Tongue (tissue), 1 donor: ENCODE measurements at regions not wholly inside any gene's neighbourhood (a gene's known extent, or its start where the extent isn't known, plus 50 kb on each side); places are given as distances from the start of the nearest gene placed in this dataset.
A peak's percentile ranks its signal among the peaks of the same experiment; 100 is the strongest.
"Not testable (repeated sequence)": the region's sequence is repeated elsewhere in the genome, so short reads cannot be mapped to it uniquely, and the experiment has no call there.

Experiments used
- DNase-seq: peaks from one replicate; pipeline ENCODE4 v3.0.0-alpha.2; 2015

DNA sequence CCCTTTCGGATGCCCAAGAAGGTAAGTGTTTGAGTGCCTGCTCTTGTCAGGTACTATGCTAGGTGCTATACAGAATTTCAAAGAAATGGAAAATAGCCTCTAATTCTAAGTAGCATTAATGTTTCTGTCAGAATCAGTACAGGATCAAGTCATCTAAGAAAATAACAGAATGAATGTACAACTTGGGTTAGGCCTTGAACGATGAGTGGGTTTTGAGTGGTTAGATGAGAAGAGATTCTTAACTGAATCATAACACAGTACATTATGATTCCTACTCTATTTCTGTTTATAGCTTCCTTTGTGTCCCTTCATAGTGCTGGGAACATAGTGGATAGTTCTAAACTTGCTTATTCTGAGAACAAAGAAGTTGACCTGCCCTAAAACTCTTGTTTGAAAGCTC lies 253.9 kb downstream of the GLUD2 start:
- DNase-seq, result no peak

DNA sequence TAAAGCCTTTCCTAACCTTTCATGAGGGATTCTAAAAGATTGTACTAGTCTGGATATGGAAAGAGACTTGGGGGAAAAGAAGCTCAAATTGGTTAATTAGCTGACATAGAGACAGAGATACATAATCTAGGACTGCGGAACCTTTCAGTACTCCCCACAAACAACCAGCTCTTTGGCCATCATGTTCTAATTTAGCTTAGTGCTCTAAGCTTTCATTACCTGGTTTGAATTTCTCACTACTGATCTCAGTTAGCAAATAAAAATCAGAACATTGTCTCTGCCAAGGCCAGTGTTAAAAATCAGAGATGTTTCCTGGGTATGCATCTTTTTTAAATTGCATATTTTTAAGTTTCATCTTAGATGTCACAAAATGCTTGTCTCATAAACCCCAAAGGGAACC lies 254.4 kb downstream of the GLUD2 start:
- no peak for DNase-seq

DNA sequence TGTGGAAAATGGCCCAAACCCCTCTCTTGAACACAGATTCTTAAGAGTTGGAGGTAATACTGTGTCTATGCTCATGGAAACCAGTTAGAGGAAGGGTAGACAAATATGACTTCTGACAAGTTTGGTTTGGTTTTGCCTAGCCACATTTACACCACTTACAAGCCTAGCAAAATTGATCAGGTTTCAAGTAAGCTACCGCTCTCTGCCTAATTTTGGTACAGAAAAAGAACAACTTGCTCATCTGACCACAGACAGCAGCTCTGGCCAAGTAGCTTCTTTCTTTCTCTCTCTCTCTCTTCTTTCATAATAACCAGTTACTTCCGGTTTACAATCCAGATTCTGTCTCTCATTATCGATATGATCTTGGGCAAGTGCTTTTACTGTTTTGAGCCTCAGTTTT lies 260.0 kb downstream of the GLUD2 start:
- no peak for DNase-seq

DNA sequence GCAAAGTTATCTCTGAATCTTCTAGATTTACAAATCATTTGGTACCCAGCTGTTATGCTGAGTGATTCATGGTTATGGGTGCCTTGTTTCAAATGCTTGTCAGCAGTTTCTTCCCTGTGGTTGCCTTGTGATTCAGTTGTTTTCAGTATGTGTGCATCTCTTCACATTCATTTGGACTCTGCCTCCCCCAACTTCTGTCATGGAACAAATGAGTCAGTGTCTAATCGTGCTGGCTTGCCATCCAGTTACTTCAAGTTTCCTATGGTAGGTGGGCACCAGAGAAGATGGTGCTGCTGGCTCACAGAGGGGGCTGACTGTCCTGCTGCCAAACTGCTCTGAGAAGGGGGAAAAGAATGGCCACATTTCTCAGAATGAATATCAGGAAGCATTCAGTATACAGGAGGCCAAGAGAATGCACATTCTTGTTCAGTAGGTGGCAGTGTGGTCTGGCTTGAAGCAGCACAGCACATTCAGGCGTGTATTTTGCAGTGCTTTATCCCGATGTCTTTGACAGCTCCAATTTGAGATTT lies 260.9 kb downstream of the GLUD2 start:
- DNase-seq, result peak; percentile 49

DNA sequence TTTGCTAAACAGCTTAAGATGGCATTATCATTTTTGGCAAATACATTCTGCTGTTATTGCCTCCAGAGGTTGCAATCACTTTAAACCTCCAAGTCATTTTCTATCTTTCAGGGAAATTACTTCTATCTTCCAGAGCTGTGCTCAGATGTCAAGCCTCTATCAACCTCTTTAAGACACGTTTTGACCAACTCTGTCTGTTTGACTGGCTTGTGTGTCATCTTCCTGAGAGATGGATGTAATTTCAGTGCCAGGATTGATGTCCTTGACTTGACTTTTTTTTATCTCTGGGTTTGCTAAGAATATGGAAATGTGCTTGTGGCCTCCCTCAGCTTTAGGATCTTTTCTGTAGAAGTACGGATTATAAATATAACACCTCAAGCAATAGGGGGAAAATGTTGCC lies 263.4 kb downstream of the GLUD2 start:
- DNase-seq, result no peak

DNA sequence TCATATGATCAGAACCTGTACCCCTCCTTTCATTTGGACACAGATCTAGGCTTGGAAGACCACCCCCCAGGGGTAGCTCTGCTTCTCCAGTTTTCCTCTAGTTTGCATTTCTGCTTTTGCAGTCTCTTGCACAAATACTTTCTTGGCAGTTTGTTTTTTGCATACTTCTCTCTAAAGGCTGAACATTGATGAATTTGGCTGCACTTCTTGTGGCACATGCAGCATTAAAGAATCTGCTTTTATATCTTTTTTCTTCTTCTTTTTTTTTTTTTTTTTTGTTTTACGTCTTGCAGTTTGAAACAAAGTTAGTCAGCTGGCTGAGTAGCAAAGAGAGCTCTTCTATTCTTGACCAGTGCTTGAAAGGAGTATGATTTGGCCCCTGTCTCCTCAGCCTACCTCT lies 273.0 kb downstream of the GLUD2 start:
- no peak for DNase-seq

DNA sequence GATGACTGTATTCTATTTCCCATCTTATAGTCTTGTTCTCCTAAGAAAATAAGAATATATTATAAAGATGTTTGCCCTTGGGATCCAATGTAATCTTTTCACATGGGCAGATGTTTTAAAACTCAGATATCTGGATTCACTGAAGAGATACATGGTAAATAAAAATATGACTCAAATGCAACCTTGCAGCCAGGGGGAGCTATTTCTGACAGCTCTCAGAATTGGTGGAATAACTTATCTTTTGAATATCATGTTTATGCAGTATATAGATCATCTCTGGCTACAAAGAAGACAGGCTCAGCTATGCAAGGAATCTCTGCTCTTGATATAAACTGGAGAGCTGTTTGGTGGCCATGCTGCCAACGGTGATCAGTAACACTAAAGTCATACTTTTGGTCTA lies 274.7 kb downstream of the GLUD2 start:
- DNase-seq, result no peak

DNA sequence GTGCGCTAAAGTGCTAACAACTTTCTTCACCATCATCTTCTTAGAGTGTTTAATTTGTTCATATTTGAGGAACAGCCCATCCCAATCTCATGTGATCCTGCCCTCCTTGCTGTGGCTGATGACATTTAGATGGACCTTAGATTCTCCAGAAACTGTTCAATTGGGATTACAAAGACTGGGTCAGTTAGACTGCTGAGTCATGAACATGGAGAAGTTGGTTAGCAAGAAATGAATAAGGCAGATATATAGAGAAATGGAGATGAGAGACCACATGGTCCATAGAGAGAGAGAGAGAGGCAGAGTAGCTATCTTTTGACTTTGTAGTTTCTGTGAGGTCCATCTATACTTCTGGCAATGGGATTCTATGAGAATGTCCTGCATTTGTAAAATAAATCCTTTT lies 275.9 kb downstream of the GLUD2 start:
- no peak for DNase-seq

DNA sequence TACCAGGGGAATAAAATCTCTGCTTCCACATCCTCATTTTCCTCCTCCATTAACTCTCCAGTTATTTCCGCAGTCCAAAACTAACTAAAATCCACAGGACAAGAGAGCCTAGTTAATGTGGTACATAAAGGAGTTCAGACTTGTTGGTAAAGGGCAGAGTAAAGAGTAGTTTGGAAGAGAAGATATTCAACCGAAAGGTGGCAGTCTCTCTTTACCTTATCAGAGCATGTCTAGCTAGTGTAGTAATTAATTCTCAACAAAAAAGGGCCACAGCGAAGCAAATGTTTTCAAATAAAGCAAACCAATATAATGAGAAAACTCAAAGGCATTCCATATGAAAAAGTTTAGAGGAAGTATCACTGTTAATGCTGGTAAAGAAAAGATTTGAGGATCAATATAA lies 286.5 kb downstream of the GLUD2 start:
- DNase-seq, result no peak

DNA sequence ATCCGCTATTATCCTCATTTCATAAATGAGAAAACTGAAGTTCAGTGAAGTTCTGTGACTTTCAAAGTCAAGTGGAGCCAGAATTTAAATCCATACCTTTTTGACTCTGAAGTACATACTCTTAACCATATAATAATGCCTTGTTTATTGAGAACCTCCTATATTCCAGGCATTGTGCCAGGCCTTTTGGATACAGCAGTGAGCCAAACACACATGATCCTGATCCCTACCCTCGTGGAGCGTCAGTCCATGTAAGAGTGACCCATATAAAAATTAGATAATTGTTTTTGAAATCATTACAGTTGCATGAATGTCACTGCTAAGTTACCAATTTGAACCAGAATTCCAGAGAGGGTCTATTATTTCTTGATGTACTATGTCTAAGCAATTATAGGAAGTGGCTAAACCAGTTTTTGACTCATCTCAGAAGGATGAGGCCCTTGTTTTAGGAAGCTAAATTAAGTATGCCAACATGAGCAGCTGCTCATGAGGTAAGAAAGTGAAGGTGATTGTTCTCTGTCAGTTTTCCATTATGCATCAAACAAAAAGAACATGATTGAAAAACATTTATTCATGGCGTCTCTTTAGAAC lies 289.5 kb downstream of the GLUD2 start:
- no peak for DNase-seq

DNA sequence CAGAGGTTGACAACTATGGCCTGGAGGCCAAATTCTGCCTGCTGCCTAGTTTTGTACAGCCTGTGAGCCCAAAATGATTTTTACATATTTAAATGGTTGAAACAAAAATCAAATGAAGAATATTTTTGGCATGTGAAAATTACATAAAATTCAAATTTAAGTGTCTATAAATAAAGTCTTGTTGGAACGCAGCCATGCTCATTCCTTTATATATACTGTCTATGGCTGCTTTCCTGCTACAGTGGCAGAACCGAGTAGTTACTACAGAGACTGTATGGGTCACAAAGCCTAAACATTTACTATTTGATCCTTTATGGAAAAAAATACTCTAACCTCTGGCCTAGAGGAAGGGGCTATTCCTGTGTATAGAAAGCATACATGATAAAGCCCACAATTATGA lies 290.4 kb downstream of the GLUD2 start:
- DNase-seq, result no peak

DNA sequence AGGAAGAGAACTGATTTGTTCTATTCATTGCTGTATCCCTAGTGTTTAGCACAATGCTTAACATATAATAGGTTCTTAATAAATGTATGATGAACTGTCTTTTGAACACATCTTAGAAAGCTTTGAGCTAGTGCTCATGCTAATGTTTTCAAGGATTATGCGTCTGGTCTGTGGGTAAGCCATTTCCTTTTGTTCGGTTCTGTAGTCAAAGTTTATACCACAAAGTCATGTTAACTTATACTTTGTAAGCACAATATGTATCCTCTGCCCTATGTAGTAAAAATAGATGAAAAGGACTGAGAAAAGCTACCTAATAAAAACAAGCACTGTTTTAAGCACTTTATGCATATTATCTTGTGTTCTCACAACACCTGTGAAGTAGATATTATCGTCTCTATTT lies 301.9 kb downstream of the GLUD2 start:
- DNase-seq, result no peak

DNA sequence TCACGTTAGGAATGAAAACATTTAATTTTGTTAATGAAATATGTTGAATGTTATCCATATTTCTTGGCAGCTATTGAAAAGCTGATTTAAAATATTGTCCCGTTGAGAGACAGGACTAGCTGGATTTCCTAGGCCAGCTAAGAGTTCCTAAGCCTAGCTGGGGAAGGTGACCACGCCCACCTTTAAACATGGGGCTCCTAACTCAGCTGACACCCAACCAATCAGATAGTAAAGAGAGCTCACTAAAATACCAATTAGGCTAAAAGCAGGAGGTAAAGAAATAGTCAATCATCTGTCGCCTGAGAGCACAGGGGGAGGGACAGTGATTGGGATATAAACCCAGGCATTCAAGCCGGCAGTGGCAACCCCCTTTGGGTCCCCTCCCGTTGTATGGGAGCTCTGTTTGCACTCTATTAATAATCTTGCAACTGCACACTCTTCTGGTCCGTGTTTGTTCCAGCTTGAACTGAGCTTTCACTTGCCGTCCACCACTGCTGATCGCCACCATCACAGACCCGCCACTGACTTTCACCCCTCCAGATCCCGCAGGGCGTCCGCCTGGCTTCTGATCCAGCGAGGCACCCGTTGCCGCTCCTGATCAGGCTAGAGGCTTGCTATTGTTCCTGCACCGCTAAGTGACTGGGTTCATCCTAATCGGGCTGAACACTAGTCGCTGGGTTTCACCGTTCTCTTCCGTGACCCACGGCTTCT lies 308.9 kb downstream of the GLUD2 start:
- DNase-seq, result no peak

DNA sequence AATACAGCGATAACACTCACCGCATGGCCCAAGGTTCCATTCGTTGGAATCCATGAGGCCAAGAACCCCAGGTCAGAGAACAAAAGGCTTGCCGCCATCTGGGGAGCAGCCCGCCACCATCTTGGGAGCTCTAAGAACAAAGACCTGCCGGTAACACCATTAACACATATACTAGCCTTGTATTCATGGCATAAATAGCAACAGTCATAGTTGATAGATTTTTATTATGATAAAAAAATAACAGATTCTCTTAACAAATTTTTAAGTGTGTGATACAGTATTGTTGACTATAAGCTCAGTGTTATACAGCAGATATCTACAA lies 309.4 kb downstream of the GLUD2 start:
- no peak for DNase-seq

DNA sequence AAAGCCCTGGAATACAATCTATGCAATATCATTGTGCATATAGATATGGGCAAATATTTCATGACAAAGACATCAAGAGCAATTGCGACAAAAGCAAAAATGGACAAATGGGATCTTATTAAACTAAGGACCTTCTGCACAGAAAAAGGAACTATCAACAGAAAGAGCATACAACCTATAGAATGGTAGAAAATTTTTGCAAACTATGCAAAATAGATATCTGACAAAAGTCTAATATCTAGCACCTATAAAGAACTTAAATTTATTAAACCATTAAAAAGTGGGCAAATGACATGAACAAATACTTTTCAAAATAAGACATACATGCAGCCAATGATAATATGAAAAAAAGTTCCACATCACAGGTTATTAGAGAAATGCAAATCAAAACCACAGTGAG lies 312.9 kb downstream of the GLUD2 start:
- no peak for DNase-seq

DNA sequence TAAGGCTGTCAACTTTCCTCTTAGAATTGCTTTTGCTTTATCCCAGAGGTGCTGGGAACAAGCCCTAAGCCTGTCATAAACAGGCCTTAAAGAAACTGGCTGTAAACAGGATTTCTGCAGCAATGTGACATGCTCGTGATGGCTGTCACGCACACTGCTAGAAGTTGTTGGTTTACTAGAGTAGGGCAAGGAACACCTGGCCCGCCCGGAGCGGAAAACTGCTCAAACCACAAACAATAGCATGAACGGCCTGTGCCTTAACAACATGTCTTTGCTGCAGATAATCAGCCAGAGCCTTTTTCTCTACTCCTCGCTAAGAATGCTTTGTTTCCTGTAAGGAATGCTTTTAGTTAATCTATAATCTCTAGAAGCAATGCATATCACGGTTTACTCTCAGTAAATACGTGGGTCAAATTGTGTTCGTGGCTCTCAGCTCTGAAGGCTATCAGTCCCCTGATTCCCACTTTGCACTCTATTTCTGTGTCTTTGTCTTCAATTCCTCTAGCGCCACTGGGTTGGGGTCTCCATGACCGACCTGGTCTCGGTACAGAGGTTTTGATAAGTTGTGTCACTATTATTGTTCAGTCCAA lies 318.3 kb downstream of the GLUD2 start:
- no peak for DNase-seq

DNA sequence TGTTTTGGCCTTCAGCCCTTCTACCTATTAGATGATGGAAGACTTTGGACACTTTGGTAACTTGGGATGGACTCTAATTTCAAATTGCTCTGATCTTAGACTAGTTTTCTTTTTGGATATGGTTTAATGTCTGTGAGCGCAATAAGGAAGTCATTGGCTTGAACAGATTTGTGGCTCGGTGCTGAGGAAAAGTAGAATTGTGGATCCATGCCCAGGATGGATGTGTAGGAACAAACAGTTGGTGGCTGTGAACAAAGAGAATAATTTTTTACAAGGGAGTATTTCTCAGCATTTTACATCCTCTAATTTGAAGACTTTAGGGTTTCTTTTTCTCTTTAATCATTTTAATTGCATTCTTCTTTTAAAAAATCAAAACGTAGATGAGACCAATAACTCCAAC lies 327.1 kb downstream of the GLUD2 start:
- no peak for DNase-seq

DNA sequence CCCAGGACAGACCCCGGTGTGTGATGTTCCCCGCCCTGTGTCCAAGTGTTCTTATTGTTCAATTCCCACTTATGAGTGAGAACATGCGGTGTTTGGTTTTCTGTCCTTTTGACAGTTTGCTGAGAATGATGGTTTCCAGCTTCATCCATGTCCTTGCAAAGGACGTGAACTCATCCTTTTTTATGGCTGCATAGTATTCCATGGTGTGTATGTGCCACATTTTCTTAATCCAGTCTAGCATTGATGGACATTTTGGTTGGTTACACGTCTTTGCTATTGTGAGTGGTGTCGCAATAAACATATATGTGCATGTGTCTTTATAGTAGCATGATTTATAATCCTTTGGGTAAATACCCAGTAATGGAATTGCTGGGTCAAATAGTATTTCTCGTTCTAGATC lies 334.5 kb downstream of the GLUD2 start:
- DNase-seq, result not testable (repeated sequence)

DNA sequence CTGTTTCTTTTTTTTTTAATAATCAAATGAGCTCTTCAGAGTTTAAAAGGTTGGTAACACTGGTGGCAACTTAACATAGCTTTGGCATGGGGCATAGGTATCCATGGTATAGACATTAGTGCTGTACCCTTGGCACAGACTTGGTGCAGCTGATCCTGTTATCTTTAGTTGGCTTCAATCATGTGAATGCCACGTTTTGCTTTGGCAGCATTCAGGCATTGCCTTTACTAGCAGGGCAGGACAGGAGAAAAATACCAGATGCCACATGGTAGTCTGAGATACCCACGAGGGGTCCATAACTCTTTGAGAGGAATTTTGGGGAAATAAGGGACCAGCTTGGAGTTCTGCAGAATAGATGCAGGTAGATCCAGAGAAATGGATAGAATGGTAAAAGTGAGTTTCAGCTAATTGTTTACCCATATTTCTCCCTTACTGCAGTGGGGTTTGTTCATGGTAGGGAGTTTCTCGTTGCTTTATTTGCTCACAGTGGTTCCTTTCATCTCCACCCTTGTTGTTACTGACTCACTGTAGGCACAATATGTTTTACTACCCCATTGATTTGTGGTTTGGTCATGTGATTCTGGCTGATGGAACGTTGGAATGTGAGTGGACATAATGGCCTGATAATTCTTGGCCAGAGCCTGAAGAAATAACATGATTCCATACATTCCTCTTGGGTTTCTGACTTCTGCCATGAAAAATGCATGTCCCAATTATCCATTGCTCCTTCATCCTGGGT lies 342.7 kb downstream of the GLUD2 start:
- no peak for DNase-seq

DNA sequence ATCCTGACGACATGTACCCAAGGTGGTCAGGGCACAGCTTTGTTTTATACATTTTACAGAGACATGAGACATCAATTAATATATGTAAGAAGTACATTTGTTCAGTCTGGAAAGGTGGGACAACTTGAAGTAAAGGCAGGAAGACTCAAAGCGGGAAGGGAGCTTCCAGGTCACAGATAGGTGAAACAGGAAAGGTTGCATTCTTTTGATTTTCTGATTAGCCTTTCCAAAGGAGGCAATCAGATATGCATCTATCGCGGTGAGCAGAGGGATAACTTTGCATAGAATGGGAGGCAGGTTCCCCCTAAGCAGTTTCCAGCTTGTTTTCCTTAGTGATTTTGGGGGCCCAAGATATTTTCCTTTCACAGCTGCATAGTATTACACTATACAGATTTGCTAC lies 358.4 kb downstream of the GLUD2 start:
- DNase-seq, result no peak

DNA sequence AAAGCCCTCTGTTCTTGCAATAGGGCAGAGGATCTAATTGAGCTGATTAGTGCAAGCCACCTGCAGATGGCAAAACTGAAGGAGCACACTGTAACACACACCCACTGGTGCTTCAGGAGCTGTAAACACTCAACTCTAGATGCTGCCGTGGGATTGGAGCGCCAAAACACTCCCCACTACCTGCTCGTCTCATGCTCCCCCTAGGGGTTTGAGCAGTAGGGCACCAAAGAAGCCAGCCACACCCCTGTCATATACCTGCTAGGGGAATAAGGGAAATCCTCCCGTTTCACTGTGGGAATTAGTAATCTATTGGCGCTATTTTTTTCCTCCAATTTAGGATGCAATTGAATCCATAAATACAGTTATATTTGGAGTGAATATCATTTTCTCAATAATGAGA lies 360.2 kb downstream of the GLUD2 start:
- DNase-seq, result no peak

DNA sequence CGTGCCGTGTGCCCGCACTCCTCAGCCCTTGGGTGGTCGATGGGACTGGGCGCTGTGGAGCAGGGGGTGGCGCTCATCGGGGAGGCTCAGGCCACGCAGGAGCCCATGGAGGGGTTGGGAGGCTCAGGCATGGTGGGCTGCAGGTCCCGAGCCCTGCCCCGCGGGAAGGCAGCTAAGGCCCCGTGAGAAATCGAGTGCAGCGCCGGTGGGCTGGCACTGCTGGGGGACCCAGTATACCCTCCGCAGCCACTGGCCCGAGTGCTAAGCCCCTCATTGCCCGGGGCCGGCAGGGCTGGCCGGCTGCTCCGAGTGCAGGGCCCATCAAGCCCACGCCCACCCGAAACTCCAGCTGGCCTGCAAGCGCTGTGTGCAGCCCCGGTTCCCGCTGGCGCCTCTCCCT lies 384.1 kb downstream of the GLUD2 start:
- not testable (repeated sequence) for DNase-seq

DNA sequence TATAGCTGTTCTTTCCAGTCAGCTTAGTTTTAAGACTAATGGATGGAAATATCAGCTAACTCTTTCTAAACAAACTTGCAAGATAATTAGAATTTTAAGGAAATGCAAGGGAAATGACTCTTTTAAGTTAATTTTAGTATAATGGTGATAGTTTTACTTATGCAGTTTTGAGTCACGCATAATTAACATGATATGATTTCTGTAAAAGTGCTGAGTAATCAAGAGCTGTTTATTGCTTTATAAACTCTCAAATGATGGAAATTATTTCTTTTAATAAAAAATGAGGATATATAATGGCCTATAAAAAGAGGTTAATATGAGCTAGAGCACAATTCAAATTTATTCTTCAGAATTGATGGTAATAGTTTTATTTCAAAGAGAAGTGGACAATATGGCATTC lies 385.9 kb downstream of the GLUD2 start:
- DNase-seq, result no peak
